ENCODE measurements at regions not wholly inside any gene's neighbourhood (a gene's known extent, or its start where the extent isn't known, plus 50 kb on each side); places are given as distances from the start of the nearest gene placed in this dataset.

DNA sequence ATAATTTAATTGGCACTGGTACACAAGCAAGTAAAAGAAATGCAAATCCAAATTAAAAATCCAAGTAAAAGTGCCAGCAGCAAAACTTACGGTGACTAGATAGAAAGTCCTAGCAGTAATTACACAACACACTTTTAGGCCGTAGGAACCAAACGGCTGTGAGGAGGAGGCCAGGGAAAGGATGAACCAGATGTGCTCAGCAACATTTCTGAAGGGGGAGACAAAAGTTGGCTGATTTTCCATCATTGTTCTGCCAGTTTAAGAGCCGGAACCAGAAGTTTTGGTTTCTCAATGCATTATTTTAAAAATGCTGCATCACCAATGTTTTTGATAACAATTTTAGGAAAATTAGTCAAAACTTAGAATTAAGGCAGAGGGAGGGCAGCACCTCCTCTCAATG, 68.7 kb upstream of the ENPP6 start:
- Histone ChIP-seq H2AFZ (ENCODE audit: low read length) (no peak overlapping the region), H2BK12ac (ENCODE audit: low read length) (no peak overlapping the region), H3K27ac (replicated peaks; ENCODE audit: low read length) (no peak overlapping the region), H4K8ac (ENCODE audit: low read depth, low read length) (no peak overlapping the region), H3K79me1 (ENCODE audit: low read depth, low read length) (no peaks in the 10 kb centered on the region), H3K14ac (ENCODE audit: low read length) (no peak overlapping the region), H3K18ac (ENCODE audit: low read length) (no peak overlapping the region), H3K4ac (ENCODE audit: low read length) (no peak overlapping the region), H3K9ac (ENCODE audit: low read depth, low read length, poor library complexity) (no peak overlapping the region), H3K27me3 (ENCODE audit: control insufficient read depth in 3 of 3, insufficient read depth in 3 of 3, low read depth in 1 of 3, low read length in 3 of 3) (no peaks in the 10 kb centered on the region), H3K4me3 (ENCODE audit: low read length in 2 of 2) (no peak overlapping the region), H3K9me3 (replicated peaks in 1 of 2; ENCODE audit: control insufficient read depth in 2 of 2, insufficient read depth in 1 of 2, low read depth in 1 of 2, low read length in 2 of 2) (no peaks in the 10 kb centered on the region), H2AK5ac (ENCODE audit: low read depth, low read length) (no peak overlapping the region), H3K4me1 (ENCODE audit: control insufficient read depth in 2 of 2, insufficient read depth in 1 of 2, low read depth in 1 of 2, low read length in 2 of 2) (peaks cover 6 to 15% of the 10 kb centered on the region in 2 donors), H2BK15ac (ENCODE audit: low read length) (no peak overlapping the region), H3K36me3 (replicated peaks in 1 of 2; ENCODE audit: control insufficient read depth in 2 of 2, insufficient read depth in 2 of 2, low read length in 2 of 2) (no peaks in the 10 kb centered on the region), H4K91ac (ENCODE audit: low read depth, low read length, poor library complexity) (no peak overlapping the region), H3K23ac (ENCODE audit: low read depth, low read length, poor library complexity) (no peak overlapping the region), H2BK5ac (ENCODE audit: low read length) (no peak overlapping the region), H3K4me2 (ENCODE audit: insufficient read depth, low read length, poor library complexity, severe bottlenecking) (no peak overlapping the region), H2BK120ac (ENCODE audit: low read depth, low read length) (no peak overlapping the region)
- no peak for DNase-seq (ENCODE audit: low spot score)
- no CpG with 5 or more reads among the region's 4 CpGs for WGBS, 2 donors (ENCODE audit: extremely low coverage in 2 of 2, insufficient read length in 2 of 2, insufficient replicate concordance in 1 of 2)

DNA sequence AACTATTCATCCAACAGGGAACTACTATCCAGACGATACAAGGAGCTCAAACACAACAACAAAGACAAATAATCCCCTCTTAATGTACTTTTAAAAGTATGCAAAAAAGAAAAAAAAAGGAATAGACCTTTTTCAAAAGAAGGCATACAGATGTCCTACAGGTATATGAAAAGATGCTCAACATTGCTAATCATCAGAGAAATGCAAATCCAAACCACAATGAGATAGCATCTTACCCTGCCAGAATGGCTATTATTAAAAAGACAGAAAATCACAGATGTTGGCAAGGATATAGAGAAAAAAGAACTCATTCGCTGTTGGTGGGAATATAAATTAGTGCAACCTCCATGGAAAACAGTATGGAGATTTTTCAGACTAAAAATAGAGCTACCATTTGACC, 67.1 kb upstream of the ENPP6 start:
- Histone ChIP-seq H2AFZ (ENCODE audit: low read length) (no peak overlapping the region), H2BK15ac (ENCODE audit: low read length) (no peak overlapping the region), H3K4me3 (ENCODE audit: low read length in 2 of 2) (no peak overlapping the region), H3K9me3 (replicated peaks in 1 of 2; ENCODE audit: control insufficient read depth in 2 of 2, insufficient read depth in 1 of 2, low read depth in 1 of 2, low read length in 2 of 2) (no peaks in the 10 kb centered on the region), H3K4ac (ENCODE audit: low read length) (no peak overlapping the region), H3K79me1 (ENCODE audit: low read depth, low read length) (no peaks in the 10 kb centered on the region), H2AK5ac (ENCODE audit: low read depth, low read length) (no peak overlapping the region), H3K18ac (ENCODE audit: low read length) (no peak overlapping the region), H2BK120ac (ENCODE audit: low read depth, low read length) (no peak overlapping the region), H4K91ac (ENCODE audit: low read depth, low read length, poor library complexity) (no peak overlapping the region), H3K27ac (replicated peaks; ENCODE audit: low read length) (no peak overlapping the region), H4K8ac (ENCODE audit: low read depth, low read length) (no peak overlapping the region), H3K4me2 (ENCODE audit: insufficient read depth, low read length, poor library complexity, severe bottlenecking) (no peak overlapping the region), H3K9ac (ENCODE audit: low read depth, low read length, poor library complexity) (no peak overlapping the region), H3K36me3 (replicated peaks in 1 of 2; ENCODE audit: control insufficient read depth in 2 of 2, insufficient read depth in 2 of 2, low read length in 2 of 2) (no peaks in the 10 kb centered on the region), H2BK12ac (ENCODE audit: low read length) (no peak overlapping the region), H3K23ac (ENCODE audit: low read depth, low read length, poor library complexity) (no peak overlapping the region), H3K14ac (ENCODE audit: low read length) (no peak overlapping the region), H3K4me1 (ENCODE audit: control insufficient read depth in 2 of 2, insufficient read depth in 1 of 2, low read depth in 1 of 2, low read length in 2 of 2) (peaks cover 8 to 15% of the 10 kb centered on the region in 2 donors), H3K27me3 (ENCODE audit: control insufficient read depth in 3 of 3, insufficient read depth in 3 of 3, low read depth in 1 of 3, low read length in 3 of 3) (no peaks in the 10 kb centered on the region), H2BK5ac (ENCODE audit: low read length) (no peak overlapping the region)
- no peak for DNase-seq (ENCODE audit: low spot score)
- no CpG with 5 or more reads among the region's 2 CpGs for WGBS, 2 donors (ENCODE audit: extremely low coverage in 2 of 2, insufficient read length in 2 of 2, insufficient replicate concordance in 1 of 2)

DNA sequence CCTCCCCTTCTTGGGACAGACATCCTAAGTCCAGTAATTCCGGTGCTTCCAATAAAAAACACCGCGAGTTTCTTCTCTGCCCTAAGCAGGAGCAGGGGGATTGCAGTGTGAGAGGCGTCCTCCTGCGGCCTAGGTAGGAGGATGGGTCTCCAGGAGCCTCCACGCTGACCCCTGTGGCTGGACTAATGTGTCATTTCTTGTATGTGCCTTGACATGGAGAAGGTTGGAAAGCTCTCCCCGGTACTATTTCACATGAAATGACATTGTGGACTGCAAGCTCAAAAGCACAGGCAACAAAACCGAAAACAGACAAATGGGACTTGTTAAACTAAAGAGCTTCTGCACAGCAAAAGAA, 66.6 kb upstream of the ENPP6 start:
- H3K23ac ChIP-seq (ENCODE audit: low read depth, low read length, poor library complexity): no peak overlapping the region
- DNase-seq (ENCODE audit: low spot score): no peak
- peaks cover 10 to 17% of the 10 kb centered on the region in 2 donors for H3K4me1 ChIP-seq (ENCODE audit: control insufficient read depth in 2 of 2, insufficient read depth in 1 of 2, low read depth in 1 of 2, low read length in 2 of 2)
- H2BK5ac ChIP-seq (ENCODE audit: low read length): no peak overlapping the region
- H4K91ac ChIP-seq (ENCODE audit: low read depth, low read length, poor library complexity): no peak overlapping the region
- H2AK5ac ChIP-seq (ENCODE audit: low read depth, low read length): peak overlapping the region; percentile 56
- no peak overlapping the region for H2BK12ac ChIP-seq (ENCODE audit: low read length)
- H3K9ac ChIP-seq (ENCODE audit: low read depth, low read length, poor library complexity): no peak overlapping the region
- H2BK15ac ChIP-seq (ENCODE audit: low read length): peak overlapping the region; percentile 2
- no peak overlapping the region for H2BK120ac ChIP-seq (ENCODE audit: low read depth, low read length)
- H3K4me3 ChIP-seq (ENCODE audit: low read length in 2 of 2): no peak overlapping the region
- H2AFZ ChIP-seq (ENCODE audit: low read length): no peak overlapping the region
- H3K36me3 ChIP-seq (replicated peaks in 1 of 2; ENCODE audit: control insufficient read depth in 2 of 2, insufficient read depth in 2 of 2, low read length in 2 of 2): no peaks in the 10 kb centered on the region
- no peaks in the 10 kb centered on the region for H3K79me1 ChIP-seq (ENCODE audit: low read depth, low read length)
- no peak overlapping the region for H3K14ac ChIP-seq (ENCODE audit: low read length)
- no peak overlapping the region for H4K8ac ChIP-seq (ENCODE audit: low read depth, low read length)
- no peaks in the 10 kb centered on the region for H3K9me3 ChIP-seq (replicated peaks in 1 of 2; ENCODE audit: control insufficient read depth in 2 of 2, insufficient read depth in 1 of 2, low read depth in 1 of 2, low read length in 2 of 2)
- no CpG with 5 or more reads among the region's 8 CpGs for WGBS, 2 donors (ENCODE audit: extremely low coverage in 2 of 2, insufficient read length in 2 of 2, insufficient replicate concordance in 1 of 2)
- no peak overlapping the region for H3K4me2 ChIP-seq (ENCODE audit: insufficient read depth, low read length, poor library complexity, severe bottlenecking)
- H3K4ac ChIP-seq (ENCODE audit: low read length): no peak overlapping the region
- H3K27me3 ChIP-seq (ENCODE audit: control insufficient read depth in 3 of 3, insufficient read depth in 3 of 3, low read depth in 1 of 3, low read length in 3 of 3): no peaks in the 10 kb centered on the region
- no peak overlapping the region for H3K27ac ChIP-seq (replicated peaks; ENCODE audit: low read length)
- H3K18ac ChIP-seq (ENCODE audit: low read length): no peak overlapping the region

DNA sequence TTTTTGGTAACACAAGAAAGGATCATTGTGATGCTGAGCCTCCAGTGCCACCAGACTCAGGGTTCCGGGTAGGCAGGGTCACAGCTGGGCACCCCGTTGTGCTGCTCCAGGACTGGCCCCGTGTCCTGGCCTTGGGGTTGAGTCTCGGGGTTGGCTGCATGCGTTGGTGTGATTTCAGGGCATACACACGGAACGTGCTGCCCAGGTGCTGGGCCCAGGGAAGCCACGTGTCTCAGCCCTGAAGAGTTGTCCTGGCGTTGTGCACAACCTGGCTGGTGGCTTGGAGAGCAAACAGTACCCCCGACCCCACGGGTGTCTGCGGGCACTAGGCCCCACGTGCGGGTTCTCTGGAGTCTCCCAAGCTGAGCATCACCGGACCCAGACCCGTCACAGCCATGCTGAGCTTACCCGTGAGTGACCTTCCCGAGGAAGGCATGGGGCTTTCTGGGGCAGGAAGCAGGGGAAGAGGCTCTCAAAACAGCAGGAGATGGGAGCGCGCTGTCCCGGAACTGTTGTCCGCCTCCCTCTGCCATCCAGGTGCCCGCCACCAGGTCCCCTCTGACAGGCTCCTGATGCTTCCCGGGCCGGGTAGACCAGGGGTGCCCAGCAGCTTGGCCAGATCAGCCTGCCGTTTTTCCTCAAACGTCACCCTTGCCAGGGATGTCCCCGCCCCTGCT, 66.1 kb upstream of the ENPP6 start:
- no peaks in the 10 kb centered on the region for H3K27me3 ChIP-seq (ENCODE audit: control insufficient read depth in 3 of 3, insufficient read depth in 3 of 3, low read depth in 1 of 3, low read length in 3 of 3)
- H3K4me1 ChIP-seq (ENCODE audit: control insufficient read depth in 2 of 2, insufficient read depth in 1 of 2, low read depth in 1 of 2, low read length in 2 of 2): peaks cover 7 to 14% of the 10 kb centered on the region in 2 donors
- H3K4me2 ChIP-seq (ENCODE audit: insufficient read depth, low read length, poor library complexity, severe bottlenecking): no peak overlapping the region
- H3K9ac ChIP-seq (ENCODE audit: low read depth, low read length, poor library complexity): no peak overlapping the region
- no peaks in the 10 kb centered on the region for H3K36me3 ChIP-seq (replicated peaks in 1 of 2; ENCODE audit: control insufficient read depth in 2 of 2, insufficient read depth in 2 of 2, low read length in 2 of 2)
- H3K14ac ChIP-seq (ENCODE audit: low read length): peak overlapping the region; percentile 11
- H3K4ac ChIP-seq (ENCODE audit: low read length): no peak overlapping the region
- peak overlapping the region; percentile 56 for H2AK5ac ChIP-seq (ENCODE audit: low read depth, low read length)
- peak overlapping the region; percentile 77 for H3K18ac ChIP-seq (ENCODE audit: low read length)
- H3K23ac ChIP-seq (ENCODE audit: low read depth, low read length, poor library complexity): peak overlapping the region; percentile 40
- no peak for DNase-seq (ENCODE audit: low spot score)
- H3K4me3 ChIP-seq (ENCODE audit: low read length in 2 of 2): no peak overlapping the region
- H2BK15ac ChIP-seq (ENCODE audit: low read length): peak overlapping the region; percentile 2
- H2BK12ac ChIP-seq (ENCODE audit: low read length): no peak overlapping the region
- H3K9me3 ChIP-seq (replicated peaks in 1 of 2; ENCODE audit: control insufficient read depth in 2 of 2, insufficient read depth in 1 of 2, low read depth in 1 of 2, low read length in 2 of 2): no peaks in the 10 kb centered on the region
- no peak overlapping the region for H3K27ac ChIP-seq (replicated peaks; ENCODE audit: low read length)
- no peak overlapping the region for H4K91ac ChIP-seq (ENCODE audit: low read depth, low read length, poor library complexity)
- no peak overlapping the region for H2AFZ ChIP-seq (ENCODE audit: low read length)
- no peaks in the 10 kb centered on the region for H3K79me1 ChIP-seq (ENCODE audit: low read depth, low read length)
- WGBS, 2 donors (ENCODE audit: extremely low coverage in 2 of 2, insufficient read length in 2 of 2, insufficient replicate concordance in 1 of 2): no CpG with 5 or more reads among the region's 28 CpGs
- H2BK120ac ChIP-seq (ENCODE audit: low read depth, low read length): peak overlapping the region; percentile 43
- no peak overlapping the region for H4K8ac ChIP-seq (ENCODE audit: low read depth, low read length)
- no peak overlapping the region for H2BK5ac ChIP-seq (ENCODE audit: low read length)
